Limb (tissue), 2 donors: ENCODE measurements at regions not wholly inside any gene's neighbourhood (a gene's known extent, or its start where the extent isn't known, plus 50 kb on each side); places are given as distances from the start of the nearest gene placed in this dataset.
"Not testable (repeated sequence)": the region's sequence is repeated elsewhere in the genome, so short reads cannot be mapped to it uniquely, and the experiment has no call there.

Experiments used
- DNase-seq, 2 donors: peaks; one replicate each; pipeline ENCODE4 v3.0.0-alpha.2; 2016; ENCODE audit errors: extremely low spot score in 2 of 2

DNA sequence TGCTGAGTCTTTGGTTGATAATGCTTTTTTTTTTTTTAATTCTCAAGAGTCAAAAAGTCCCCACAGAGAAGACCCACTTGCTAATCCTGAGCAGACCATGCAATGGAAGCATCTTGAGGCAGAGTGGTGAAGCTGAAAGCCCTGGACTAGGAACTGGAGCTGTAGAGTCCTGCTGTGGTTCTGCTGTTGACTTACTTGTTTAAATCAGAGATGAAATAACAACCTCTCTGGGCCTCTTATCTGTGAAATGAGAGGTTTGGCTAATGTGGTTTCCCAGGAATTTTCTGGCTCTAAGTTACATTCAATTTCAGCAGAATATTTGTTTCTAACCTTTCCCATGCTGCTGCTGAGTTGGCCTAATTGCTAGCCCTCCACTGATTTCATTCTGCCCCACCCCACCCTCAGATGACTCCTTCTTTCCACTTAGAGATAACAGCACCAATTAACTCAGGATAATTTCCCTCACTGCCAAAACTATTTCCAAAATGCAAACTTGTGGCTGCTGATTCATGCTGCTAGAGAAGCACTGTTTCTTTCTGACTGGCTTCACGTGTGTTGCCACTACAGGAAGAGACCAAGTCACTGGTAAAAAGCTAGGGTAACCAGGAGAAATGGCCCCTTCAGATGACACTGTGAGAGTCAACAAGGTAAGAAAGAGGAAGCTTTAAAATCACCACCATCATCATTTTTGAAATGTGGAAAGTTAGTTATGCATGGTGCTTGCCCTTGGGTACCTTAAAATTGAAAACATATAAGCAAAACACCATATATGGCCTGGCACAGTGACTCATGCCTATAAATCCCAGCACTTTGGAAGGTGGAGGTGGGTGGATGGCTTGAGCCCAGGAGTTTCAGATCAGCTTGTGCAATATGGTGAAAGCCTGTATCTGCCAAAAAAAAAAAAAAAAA is 326.4 kb downstream of the DCHS2 start:
- DNase-seq = no peak

DNA sequence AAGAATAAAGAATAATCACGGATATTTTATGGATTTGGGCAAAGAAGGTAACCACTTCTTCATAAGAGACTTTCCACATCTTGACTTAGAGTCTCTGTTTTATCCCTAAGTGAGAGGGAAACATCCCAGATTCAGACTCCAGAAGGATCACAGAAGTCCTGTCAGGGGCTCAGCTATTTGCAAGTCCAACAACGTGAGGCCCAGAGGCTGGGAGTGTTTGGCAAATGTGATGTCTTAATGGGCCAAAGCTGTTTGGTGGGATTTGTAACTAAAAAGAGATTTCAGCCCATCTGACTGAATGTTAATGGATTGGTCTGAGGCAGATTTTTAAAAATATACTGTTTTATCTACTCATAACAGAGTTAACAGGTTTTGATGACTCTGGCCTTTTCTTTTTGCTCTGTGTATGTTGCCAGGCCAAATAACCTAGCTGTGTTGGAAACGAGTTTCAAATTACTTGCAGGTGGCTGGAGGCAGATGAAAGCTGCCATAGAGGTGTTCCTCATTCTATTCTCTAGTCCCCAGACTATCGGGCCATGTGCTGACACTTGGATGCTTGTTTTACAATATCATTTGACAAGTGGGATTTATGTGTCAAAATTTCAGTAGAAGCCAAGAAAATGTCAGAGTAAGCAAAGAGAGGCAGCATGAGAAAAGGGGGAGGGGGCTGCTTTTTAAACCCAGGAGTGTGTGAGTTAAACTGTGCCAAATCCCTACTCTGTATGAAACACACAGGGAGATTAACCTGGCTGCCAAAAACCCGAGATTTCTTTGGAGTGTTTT is 330.9 kb downstream of the DCHS2 start:
- peak; percentile 61 to 83 for DNase-seq

DNA sequence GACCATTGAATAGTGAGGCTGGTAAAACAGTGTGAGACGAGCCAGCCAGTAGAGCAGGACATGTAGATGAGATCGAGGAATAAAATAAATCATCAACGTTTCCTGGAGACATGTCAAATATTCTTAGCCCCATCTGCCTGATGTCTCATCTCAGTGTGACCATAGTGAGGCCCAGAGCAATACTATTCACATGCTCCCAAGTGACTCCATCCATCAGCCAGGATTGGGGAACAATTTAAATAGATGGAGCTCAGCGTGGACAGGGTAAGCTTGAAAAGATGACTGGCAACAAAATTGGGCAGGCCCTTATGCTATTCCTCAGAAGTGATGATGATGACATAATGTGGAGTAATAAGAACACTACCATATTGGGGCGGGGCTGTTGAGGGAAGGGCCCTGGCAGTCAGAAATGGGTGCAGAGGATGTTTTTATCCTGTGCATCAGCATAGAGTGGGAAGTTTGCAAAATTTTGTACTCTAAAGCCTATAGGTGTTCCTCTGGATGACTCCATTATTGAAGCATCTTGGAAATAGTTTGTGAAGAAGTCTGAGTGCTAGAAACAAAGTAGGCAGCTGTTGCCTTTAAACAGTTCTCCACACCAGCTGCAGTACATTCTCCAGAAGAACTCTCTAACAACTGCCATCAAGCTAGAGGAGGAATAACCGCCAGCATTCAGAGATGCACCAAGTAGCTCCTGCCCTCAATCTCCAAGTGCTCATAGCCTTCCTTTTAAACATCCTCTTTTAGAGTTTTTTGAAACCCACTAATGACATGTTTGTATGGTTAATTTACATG is 333.0 kb downstream of the DCHS2 start:
- no peak for DNase-seq

DNA sequence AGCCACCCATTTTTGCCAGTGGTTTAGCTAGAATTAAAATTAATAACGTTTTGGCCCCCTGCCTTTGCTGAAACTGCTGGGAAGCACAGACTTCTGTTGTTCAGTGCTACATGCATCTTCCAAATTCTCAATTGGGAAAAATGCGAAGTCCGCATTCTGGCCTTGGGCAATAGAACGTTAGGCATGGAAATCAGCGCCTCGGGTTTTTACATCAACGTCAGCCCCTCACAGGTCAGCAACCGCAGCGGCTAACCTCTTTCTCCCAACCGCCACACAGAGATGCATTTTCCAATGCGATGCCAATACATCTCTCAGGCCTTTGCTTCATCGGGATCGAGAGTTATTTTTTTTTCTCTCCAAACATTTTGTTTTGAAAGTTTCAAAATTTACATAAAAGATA is 339.1 kb downstream of the DCHS2 start:
- DNase-seq = no peak

DNA sequence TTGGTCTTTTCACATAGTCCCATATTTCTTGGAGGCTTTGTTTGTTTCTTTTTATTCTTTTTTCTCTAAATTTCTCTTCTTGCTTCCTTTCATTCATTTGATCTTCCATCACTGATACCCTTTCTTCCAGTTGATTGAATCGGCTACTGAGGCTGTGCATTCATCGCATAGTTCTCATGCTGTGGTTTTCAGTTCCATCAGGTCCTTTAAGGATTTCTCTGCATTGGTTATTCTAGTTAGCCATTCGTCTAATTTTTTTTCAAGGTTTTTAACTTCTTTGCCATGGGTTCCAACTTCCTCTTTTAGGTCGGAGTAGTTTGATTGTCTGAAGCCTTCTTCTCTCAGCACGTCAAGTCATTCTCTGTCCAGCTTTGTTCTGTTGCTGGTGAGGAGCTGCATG is 342.4 kb downstream of the DCHS2 start:
- DNase-seq = not testable (repeated sequence)

DNA sequence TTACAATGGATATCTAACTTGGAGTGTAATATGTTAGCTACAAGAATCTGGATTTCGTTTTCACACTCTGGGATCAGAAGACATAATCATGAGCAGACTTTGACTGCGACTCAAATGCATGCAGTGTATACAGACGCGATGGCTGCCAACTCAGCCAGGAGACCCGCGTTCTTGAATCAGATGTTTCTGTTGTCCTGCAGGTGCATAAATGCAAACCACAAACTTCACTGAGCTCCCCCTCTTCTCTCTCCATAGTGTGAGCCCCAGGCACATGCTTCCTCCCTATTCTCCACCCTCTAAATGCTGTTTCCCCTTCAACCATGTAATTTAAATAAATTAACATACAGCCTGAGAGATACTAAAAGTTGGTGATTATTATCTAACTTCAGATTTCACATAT is 347.9 kb downstream of the DCHS2 start:
- no peak for DNase-seq

- no peak for DNase-seq
Measured at GRCh38 chr4:154142664-154143063, 348.9 kb downstream of the DCHS2 start.

- no peak for DNase-seq
Measured at GRCh38 chr4:154140869-154141268, 350.7 kb downstream of the DCHS2 start.

- no peak for DNase-seq
Measured at GRCh38 chr4:154137320-154137905, 348.5 kb upstream of the SFRP2 start.

DNA sequence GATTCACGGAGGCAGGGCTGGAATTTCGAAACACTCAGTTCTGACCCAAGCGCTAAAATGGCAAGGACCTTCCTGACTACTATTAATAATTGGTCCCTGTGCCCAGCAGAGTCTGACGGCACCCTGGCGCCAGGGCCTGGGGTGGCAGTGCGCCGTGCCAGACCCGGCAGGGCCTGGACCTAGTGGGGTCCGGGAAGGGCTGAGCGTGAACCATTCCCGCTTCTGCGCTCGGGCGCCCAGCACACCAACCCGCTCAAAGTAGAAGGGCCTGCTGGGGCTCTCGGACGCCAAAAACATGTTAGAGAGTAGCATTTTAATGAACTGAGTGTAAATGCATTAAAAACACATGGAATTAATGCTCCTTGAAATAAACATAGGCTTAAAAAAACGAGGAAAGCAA is 346.7 kb upstream of the SFRP2 start:
- no peak for DNase-seq

GRCh38 chr4:154132406-154132805 is 343.5 kb upstream of the SFRP2 start:
- DNase-seq = no peak

DNA sequence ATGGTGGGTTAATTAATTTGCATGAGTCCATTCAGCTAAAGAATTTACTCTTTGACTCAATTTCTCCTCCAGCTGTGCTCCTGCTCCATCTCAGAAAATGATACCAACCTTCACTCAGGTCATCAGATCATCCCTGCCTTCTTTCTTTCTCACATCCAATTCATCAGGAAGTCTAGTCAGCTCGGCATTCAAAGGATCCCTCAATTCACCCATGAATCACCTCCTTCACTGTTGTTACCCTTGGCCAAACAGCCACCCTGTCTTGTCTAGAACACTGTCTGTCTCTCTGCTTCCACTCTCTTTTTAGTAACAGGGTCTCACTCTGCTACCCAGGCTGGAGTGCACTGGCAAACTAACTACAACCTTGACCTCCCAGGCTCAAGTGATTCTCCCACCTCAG is 337.4 kb upstream of the SFRP2 start:
- no peak for DNase-seq

- DNase-seq = no peak
Measured at GRCh38 chr4:154125340-154125739, 336.5 kb upstream of the SFRP2 start.

- no peak for DNase-seq
Measured at GRCh38 chr4:154124539-154125255, 335.8 kb upstream of the SFRP2 start.

GRCh38 chr4:154123897-154124296 is 335.0 kb upstream of the SFRP2 start:
- DNase-seq = no peak

- no peak for DNase-seq
Measured at GRCh38 chr4:154120690-154121345, 331.9 kb upstream of the SFRP2 start.

- DNase-seq = no peak
Measured at GRCh38 chr4:154120006-154120676, 331.3 kb upstream of the SFRP2 start.

GRCh38 chr4:154119317-154119716 is 330.4 kb upstream of the SFRP2 start:
- DNase-seq = no peak

GRCh38 chr4:154117726-154118125 is 328.8 kb upstream of the SFRP2 start:
- not testable (repeated sequence) for DNase-seq

- DNase-seq = no peak
Measured at GRCh38 chr4:154107337-154107736, 318.5 kb upstream of the SFRP2 start.
